OCI-M1 (cell line): ENCODE measurements at regions not wholly inside any gene's neighbourhood (a gene's known extent, or its start where the extent isn't known, plus 50 kb on each side); places are given as distances from the start of the nearest gene placed in this dataset.
"Not testable (repeated sequence)": the region's sequence is repeated elsewhere in the genome, so short reads cannot be mapped to it uniquely, and the experiment has no call there.

Experiments
- DNase-seq: peaks from one replicate; lab custom pipeline; 2025; lab: John Stamatoyannopoulos, UW

- no peak for DNase-seq
Observed at GRCh38 chr14:53668897-53669296, 287.7 kb downstream of the BMP4 start.

DNA sequence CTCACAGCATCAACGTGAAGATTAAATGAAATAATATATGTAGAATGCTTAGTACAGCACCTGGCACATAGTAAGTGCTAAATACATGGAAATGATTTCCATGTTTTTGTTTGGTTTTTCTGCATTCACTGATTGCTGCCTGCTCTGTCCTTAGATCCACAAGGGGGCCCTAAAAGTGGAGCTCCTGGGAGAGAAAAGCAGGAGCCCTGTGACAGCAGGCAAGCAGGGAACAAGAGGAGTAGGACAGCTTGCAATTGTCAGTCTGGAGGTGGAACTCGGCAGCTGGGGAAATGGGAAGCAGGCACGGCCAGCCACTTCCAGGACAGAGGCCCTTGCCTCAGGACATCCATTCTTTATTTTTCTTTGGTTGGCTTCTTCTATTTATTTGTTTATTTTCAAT is 292.9 kb downstream of the BMP4 start:
- DNase-seq = no peak

DNA sequence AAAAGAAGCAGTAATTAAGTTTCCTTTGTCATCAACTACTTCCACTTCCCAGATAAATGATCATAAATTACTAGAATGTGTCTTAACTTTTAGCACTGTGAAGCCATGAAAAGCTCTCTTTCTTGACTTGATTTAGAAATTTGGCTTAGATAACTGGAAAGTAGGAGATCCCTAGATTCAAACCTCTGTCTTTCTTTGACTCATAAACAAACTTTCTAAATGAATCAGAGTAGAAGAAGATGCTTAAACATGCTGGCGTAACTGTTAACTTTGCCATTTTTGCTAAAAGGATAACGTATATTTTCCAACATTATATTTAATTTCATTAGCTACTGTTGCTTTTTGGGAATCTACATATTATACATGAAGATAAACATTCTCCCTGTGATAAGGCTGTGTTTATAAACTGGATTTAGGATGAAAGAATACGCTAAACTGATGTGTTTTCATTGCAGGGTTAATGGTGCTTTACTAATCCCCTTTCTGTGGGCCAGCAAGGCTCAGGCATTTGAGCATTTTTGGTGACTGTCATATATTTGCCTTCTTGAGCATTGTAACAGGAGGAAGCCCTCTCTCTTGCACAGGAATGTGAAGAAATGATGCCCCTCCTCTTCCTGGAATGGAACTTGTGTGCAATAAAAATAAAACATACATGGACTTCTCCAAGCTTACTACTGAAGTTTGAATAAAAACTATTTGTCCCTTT is 301.4 kb downstream of the BMP4 start:
- DNase-seq = no peak

GRCh38 chr14:53652068-53652467 is 304.6 kb downstream of the BMP4 start:
- no peak for DNase-seq

- DNase-seq = no peak
Observed at GRCh38 chr14:53651096-53651740, 305.4 kb downstream of the BMP4 start.

- DNase-seq = no peak
Observed at GRCh38 chr14:53646925-53647324, 309.7 kb downstream of the BMP4 start.

GRCh38 chr14:53640695-53641094 is 315.9 kb downstream of the BMP4 start:
- no peak for DNase-seq

- DNase-seq = no peak
Observed at GRCh38 chr14:53638966-53639365, 317.7 kb downstream of the BMP4 start.

GRCh38 chr14:53634793-53635192 is 321.8 kb downstream of the BMP4 start:
- DNase-seq = no peak

GRCh38 chr14:53630336-53630735 is 326.3 kb downstream of the BMP4 start:
- no peak for DNase-seq

DNA sequence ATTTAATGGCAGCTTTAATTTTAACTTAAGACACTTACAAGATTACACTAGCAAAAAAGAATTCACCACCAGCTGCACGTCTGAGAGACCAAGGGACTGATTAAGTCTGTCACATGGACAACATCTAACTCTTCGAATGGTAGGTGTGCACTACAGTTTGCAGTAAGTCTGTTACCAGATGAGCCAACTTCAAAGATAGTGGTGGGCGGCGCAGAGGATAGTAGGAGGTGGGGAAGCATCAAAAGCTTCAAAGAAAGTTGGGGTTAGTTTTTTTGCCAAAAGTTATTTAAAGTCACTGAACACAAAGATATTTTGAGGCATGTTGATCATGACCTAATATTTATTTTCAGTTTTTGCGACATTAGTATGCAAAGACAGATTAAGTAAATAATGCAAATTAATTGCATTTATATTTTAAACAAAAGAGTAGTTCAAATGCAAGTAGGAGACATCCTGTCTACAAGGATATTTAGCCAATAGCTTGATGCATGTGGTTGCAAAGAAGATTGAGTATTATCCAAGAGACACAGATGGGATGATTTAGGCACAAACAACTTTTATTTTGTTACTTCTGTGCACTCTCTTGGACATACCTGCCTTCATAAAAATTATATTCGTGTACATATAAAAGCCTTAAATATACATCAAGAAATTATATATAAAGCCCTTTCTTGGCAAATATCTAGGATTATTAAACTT is 327.7 kb downstream of the BMP4 start:
- no peak for DNase-seq

- DNase-seq = no peak
Observed at GRCh38 chr14:53628261-53628660, 328.4 kb downstream of the BMP4 start.

GRCh38 chr14:53626761-53627160 is 329.9 kb downstream of the BMP4 start:
- no peak for DNase-seq

GRCh38 chr14:53622447-53622846 is 334.2 kb downstream of the BMP4 start:
- no peak for DNase-seq

DNA sequence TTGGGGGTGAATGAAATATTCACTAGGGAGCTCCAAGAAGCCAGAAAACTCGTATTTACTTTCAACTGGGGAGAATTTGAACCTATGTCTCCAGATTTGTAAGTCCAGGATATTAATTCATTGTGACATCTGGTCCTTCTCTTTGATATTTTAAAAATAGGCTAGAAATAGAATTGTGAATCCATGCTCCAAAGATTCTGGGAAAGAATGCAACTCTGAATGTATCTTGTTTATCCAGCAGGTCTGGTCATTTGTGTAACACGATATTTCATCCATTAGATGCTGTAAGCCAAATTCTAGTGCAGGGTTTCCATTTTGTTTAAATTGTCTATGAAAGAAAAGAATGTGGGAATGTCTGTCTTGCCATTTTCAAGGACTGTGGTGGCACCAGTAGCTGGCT is 334.7 kb downstream of the BMP4 start:
- no peak for DNase-seq

- no peak for DNase-seq
Observed at GRCh38 chr14:53621433-53621832, 335.2 kb downstream of the BMP4 start.

DNA sequence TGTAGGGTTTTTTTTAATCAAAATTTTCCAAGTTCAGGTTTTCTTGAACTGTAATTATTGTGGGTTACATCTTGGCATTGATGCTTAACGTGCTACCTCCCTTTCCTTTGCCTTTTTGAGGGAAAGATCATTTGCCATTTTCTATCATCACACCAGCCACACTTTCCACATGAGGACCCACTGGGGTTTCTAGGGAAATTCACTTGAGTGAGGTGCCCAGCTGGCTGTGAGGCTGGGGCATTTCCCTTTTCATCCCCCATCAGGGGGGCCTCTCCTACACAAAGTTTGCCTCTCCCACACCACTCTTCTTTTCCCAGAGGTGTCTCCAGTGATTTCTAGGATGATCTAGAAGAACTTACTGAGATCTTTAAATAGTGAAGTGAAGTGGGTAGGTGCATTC is 335.7 kb downstream of the BMP4 start:
- no peak for DNase-seq

- DNase-seq = no peak
Observed at GRCh38 chr14:53620317-53620716, 336.3 kb downstream of the BMP4 start.

DNA sequence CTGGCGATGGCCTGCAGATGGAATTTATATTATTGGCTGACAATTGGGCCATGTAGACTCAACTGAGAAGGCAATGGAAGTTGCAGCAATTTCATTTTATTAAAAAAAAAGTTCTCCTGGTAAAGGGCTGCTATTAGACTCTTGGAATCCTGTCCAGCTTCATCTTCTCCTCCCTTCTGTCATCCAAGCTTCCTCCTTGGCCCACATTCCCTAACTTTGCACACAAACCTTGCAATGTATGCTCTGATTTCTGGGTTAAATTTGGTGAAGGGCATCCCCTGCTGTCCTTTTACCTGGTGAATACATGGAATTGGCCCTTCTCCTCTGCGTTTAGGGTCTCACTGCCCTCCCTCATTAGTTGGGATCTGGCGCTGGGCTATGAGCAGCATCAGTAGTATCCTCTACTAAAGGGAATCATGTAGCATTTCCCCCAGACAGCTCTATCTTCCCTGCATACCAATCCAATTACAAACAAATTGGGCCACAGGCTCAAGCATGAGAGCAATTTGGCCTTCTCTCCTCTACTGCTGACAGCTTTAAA is 336.9 kb downstream of the BMP4 start:
- no peak for DNase-seq

DNA sequence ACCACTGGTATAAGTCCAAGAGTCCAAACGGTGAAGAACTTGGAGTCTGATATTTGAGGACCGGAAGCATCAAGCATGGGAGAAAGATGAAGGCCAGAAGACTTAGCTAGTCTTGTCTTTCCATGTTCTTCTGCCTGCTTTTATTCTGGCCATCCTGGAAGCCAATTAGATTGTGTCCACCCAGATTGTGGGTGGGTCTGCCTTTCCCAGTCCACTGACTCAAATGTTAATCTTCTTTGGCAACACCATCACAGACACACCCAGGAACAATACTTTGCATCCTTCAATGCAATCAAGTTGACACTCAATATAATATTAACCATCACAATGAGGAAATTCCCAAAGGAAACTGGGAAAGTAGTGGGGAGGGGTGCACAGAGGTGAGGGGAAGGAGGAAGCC is 340.1 kb downstream of the BMP4 start:
- not testable (repeated sequence) for DNase-seq

DNA sequence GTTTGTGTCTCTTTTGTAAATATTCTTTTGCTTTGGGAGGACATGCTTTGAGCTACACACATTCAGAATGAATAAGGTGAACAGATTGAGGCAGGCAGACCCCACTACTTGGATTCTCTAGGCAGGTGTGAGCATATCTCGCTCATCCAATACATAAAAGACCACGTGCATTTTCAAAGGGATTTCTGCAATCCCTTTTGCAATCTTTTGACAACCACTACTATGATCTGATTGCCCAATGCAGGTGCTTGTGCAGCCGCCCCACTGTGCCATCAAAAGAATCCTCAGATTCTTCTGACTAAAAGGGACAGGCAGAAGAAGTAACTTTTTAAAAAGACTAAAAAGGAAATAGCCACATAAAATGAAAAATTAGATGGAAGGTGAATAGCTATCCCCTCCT is 341.4 kb downstream of the BMP4 start:
- DNase-seq = no peak

DNA sequence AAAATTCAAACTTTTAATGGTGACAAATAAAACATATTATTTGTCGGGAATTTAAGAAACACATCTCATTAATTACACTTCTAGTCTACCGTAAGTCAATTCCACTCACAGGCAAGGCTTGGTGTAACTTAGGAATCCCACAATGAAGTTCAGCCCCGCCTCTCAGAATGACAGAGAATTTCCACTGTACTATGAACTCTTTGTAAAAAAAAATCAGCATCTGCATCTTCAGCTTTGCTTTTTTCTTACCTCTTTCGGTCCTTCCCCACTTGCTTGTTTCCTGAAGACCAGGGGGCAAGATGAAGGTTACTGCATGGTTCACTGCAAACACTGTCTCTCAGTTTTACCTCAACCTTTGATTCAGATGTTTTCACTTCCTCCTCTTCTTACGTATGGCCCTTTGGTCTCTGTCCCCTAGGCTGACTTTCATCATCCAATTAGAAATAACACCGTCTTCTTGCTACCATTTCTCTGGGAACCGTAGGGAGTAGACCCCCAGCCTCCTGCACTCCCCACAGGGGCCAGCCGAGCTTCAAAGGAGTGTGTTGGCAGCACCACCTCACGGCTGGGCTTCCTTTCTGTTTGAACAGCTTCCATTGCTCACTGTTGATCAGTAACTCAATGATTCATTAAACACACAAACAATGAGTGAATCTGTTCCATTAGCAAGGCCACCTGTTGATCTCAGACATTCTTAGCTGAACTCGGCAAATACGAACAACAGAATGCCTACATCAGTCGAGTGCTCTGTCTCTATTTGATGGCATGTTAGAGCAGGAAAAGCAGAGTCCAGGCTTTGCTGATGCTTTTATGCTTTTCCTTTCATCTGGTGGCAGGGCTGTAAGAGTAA is 343.0 kb downstream of the BMP4 start:
- DNase-seq = no peak
